GM19351 (cell line): ENCODE measurements at regions not wholly inside any gene's neighbourhood (a gene's known extent, or its start where the extent isn't known, plus 50 kb on each side); places are given as distances from the start of the nearest gene placed in this dataset.

Source experiments
- ATAC-seq: cut with Tn5 transposase; IDR thresholded peaks from one replicate; pipeline ENCODE4 v1.9.1; 2021; ENCODE audit warnings: mild to moderate bottlenecking, moderate library complexity; ENCODE audit not compliant: unreplicated experiment

GRCh38 chr12:115408642-115409041, 724.7 kb upstream of the TBX3 start:
- no peak for ATAC-seq

GRCh38 chr12:115407723-115408122, 723.7 kb upstream of the TBX3 start:
- no peak for ATAC-seq

GRCh38 chr12:115407036-115407435, 723.1 kb upstream of the TBX3 start:
- no peak for ATAC-seq

GRCh38 chr12:115405471-115405860, 721.5 kb upstream of the TBX3 start:
- no peak for ATAC-seq

- no peak for ATAC-seq
Observed at GRCh38 chr12:115404761-115405470, 720.9 kb upstream of the TBX3 start.

- no peak for ATAC-seq
Observed at GRCh38 chr12:115403689-115404088, 719.7 kb upstream of the TBX3 start.

GRCh38 chr12:115403253-115403652, 719.3 kb upstream of the TBX3 start:
- no peak for ATAC-seq

GRCh38 chr12:115402443-115403180, 718.6 kb upstream of the TBX3 start:
- no peak for ATAC-seq

GRCh38 chr12:115401761-115402160, 717.8 kb upstream of the TBX3 start:
- no peak for ATAC-seq

GRCh38 chr12:115400011-115400410, 716.0 kb upstream of the TBX3 start:
- ATAC-seq: no peak

GRCh38 chr12:115398311-115398781, 714.4 kb upstream of the TBX3 start:
- ATAC-seq: no peak

GRCh38 chr12:115396567-115396966, 712.6 kb upstream of the TBX3 start:
- no peak for ATAC-seq

- no peak for ATAC-seq
Observed at GRCh38 chr12:115394496-115395220, 710.7 kb upstream of the TBX3 start.

- ATAC-seq: no peak
Observed at GRCh38 chr12:115388139-115388538, 704.2 kb upstream of the TBX3 start.

- ATAC-seq: no peak
Observed at GRCh38 chr12:115387467-115387901, 703.5 kb upstream of the TBX3 start.

GRCh38 chr12:115386946-115387345, 703.0 kb upstream of the TBX3 start:
- no peak for ATAC-seq

GRCh38 chr12:115385141-115385540, 701.2 kb upstream of the TBX3 start:
- no peak for ATAC-seq

GRCh38 chr12:115384391-115384790, 700.4 kb upstream of the TBX3 start:
- no peak for ATAC-seq

- ATAC-seq: no peak
Observed at GRCh38 chr12:115383668-115384067, 699.7 kb upstream of the TBX3 start.

GRCh38 chr12:115382681-115383080, 698.7 kb upstream of the TBX3 start:
- no peak for ATAC-seq

- ATAC-seq: no peak
Observed at GRCh38 chr12:115380546-115381120, 696.7 kb upstream of the TBX3 start.
